A549 (cell line): ENCODE measurements at regions not wholly inside any gene's neighbourhood (a gene's known extent, or its start where the extent isn't known, plus 50 kb on each side); places are given as distances from the start of the nearest gene placed in this dataset.

Source experiments
- ATAC-seq, 2 experiments: fragments of 200-7000 bp in 1 of 2; fragments of >200 bp in 1 of 2; cut with Nextera tagmentation in 1 of 2; cut with Tn5 transposase in 1 of 2; 3 replicates each; pipeline versions ENCODE4 v1.8.0 to v1.9.1; 2018 to 2020; ENCODE audit warnings: mild to moderate bottlenecking in 1 of 2, moderate library complexity in 1 of 2
- CTCF ChIA-PET: fragments of 300-600 bp; sonication (Branson Sonifier 250); formaldehyde crosslinking; extraction: SDS; loops from one replicate; lab custom pipeline; 2021; ENCODE audit warnings: antibody characterized with exemption, inconsistent platforms; lab: Yijun Ruan, JAX
- POLR2A ChIA-PET: fragments of 350-600 bp; formaldehyde crosslinking; extraction: SDS; loops from one replicate; lab custom pipeline; 2021; ENCODE audit warnings: antibody characterized with exemption, inconsistent platforms; lab: Yijun Ruan, JAX
- DNase-seq, 2 experiments: peaks; one replicate each; pipeline versions ENCODE4 v3.0.0 to v3.0.0-alpha.2; 2011 to 2016; ENCODE audit warnings: low read depth in 1 of 2, low spot score in 1 of 2
- FAIRE-seq: peaks from 2 replicates; lab custom pipeline; 2011; peaks lifted over from hg19 to GRCh38; lab: Jason Lieb, UNC
- H3K27ac ChIP-seq, 2 experiments: fragments of >200 bp; sonication (Bioruptor Twin); formaldehyde crosslinking; 3 replicates each; pipeline ENCODE4 v1.5.1; 2016 to 2017
- H3K4me1 ChIP-seq: fragments of >200 bp; sonication (Bioruptor Twin); formaldehyde crosslinking; 3 replicates; pipeline ENCODE4 v1.6.1; 2016
- H3K4me2 ChIP-seq: fragments of >200 bp; sonication (Bioruptor Twin); formaldehyde crosslinking; 3 replicates; pipeline ENCODE4 v1.6.1; 2016
- H3K4me3 ChIP-seq: fragments of >200 bp; sonication (Bioruptor Twin); formaldehyde crosslinking; 3 replicates; pipeline ENCODE4 v1.5.1; 2016
- H3K9me3 ChIP-seq: fragments of >200 bp; sonication (Bioruptor Twin); formaldehyde crosslinking; 3 replicates; pipeline ENCODE4 v1.6.1; 2016
- CBX8 ChIP-seq: fragments of 200-600 bp; sonication (generic); IDR thresholded peaks from 2 replicates; pipeline ENCODE4 v1.6.1; 2016
- CEBPB ChIP-seq, 2 experiments: fragments of >200 bp in 1 of 2; sonication (Bioruptor Twin) in 1 of 2; formaldehyde crosslinking in 1 of 2; IDR thresholded peaks; 2 replicates each; pipeline ENCODE4 v1.6.1; 2012 to 2016
- EHMT2 ChIP-seq: fragments of 200-600 bp; sonication (generic); IDR thresholded peaks from 2 replicates; pipeline ENCODE4 v1.6.1; 2016; ENCODE audit warnings: antibody characterized with exemption, low read depth, mild to moderate bottlenecking, moderate library complexity
- FOSB ChIP-seq: fragments of 250-450 bp; sonication (Bioruptor Pico); IDR thresholded peaks from 2 replicates; pipeline ENCODE4 v1.5.0; 2020; ENCODE audit warnings: mild to moderate bottlenecking, moderate library complexity
- GATA3 ChIP-seq: IDR thresholded peaks from 2 replicates; pipeline ENCODE4 v1.6.1; 2012; ENCODE audit warnings: borderline replicate concordance
- HOXB5 ChIP-seq: fragments of 250-450 bp; sonication (Bioruptor Pico); IDR thresholded peaks from 2 replicates; pipeline ENCODE4 v1.5.0; 2020; ENCODE audit warnings: mild to moderate bottlenecking, moderate library complexity
- JUNB ChIP-seq: fragments of >200 bp; sonication (Bioruptor Twin); formaldehyde crosslinking; IDR thresholded peaks from 2 replicates; pipeline ENCODE4 v1.6.1; 2016
- KDM1A ChIP-seq: fragments of 200-600 bp; sonication (generic); IDR thresholded peaks from 2 replicates; pipeline ENCODE4 v1.6.1; 2016; ENCODE audit warnings: low read depth, mild to moderate bottlenecking
- MYC ChIP-seq: IDR thresholded peaks from 2 replicates; pipeline ENCODE4 v1.6.1; 2012; ENCODE audit warnings: mild to moderate bottlenecking, inconsistent platforms, low read length, improper control_type of control experiment, borderline replicate concordance
- NPAS2 ChIP-seq: fragments of 250-450 bp; sonication (Bioruptor Pico); IDR thresholded peaks from 2 replicates; pipeline ENCODE4 v1.8.0; 2022; ENCODE audit warnings: mild to moderate bottlenecking, moderate library complexity, borderline replicate concordance
- PHF8 ChIP-seq: fragments of 200-600 bp; sonication (generic); IDR thresholded peaks from 2 replicates; pipeline ENCODE4 v1.6.1; 2016; ENCODE audit warnings: low read depth, mild to moderate bottlenecking, antibody characterized with exemption, moderate library complexity, borderline replicate concordance
- POLR2A ChIP-seq: IDR thresholded peaks from 2 replicates; pipeline ENCODE4 v1.6.1; 2012; ENCODE audit warnings: mild to moderate bottlenecking, low read length
- RAD21 ChIP-seq, 2 experiments: fragments of >200 bp in 1 of 2; sonication (Bioruptor Twin) in 1 of 2; formaldehyde crosslinking in 1 of 2; IDR thresholded peaks in 1 of 2; conservative IDR thresholded peaks in 1 of 2; 2 replicates in 1 of 2; 3 replicates in 1 of 2; pipeline ENCODE4 v1.6.1; 2012 to 2018; ENCODE audit warnings: inconsistent platforms in 1 of 2
- RCOR1 ChIP-seq: fragments of 150-350 bp; IDR thresholded peaks from 2 replicates; pipeline ENCODE4 v1.6.1; 2014; ENCODE audit warnings: antibody characterized with exemption, low read length, low read depth
- RNF2 ChIP-seq: fragments of 200-600 bp; sonication (generic); IDR thresholded peaks from 2 replicates; pipeline ENCODE4 v1.6.1; 2016; ENCODE audit warnings: low read depth, mild to moderate bottlenecking, antibody characterized with exemption, moderate library complexity, borderline replicate concordance
- SMC3 ChIP-seq: fragments of >200 bp; sonication (Bioruptor Twin); formaldehyde crosslinking; IDR thresholded peaks from 3 replicates; pipeline ENCODE4 v1.6.1; 2018; ENCODE audit warnings: inconsistent platforms
- SREBF2 ChIP-seq: fragments of 450-650 bp; IDR thresholded peaks from 2 replicates; pipeline ENCODE4 v1.6.1; 2014; ENCODE audit warnings: mild to moderate bottlenecking, moderate library complexity
- TP53 ChIP-seq: fragments of 250-450 bp; sonication (Bioruptor Pico); IDR thresholded peaks from 2 replicates; pipeline ENCODE4 v1.5.0; 2021; ENCODE audit warnings: mild to moderate bottlenecking, moderate library complexity
- ZFP36 ChIP-seq: fragments of 450-650 bp; IDR thresholded peaks from 2 replicates; pipeline ENCODE4 v1.6.1; 2014; ENCODE audit warnings: borderline replicate concordance; ENCODE audit not compliant: partially characterized antibody
- ZNF302 ChIP-seq: fragments of 250-450 bp; sonication (Bioruptor Pico); IDR thresholded peaks from 2 replicates; pipeline ENCODE4 v1.9.0; 2021; ENCODE audit warnings: inconsistent platforms, mild to moderate bottlenecking, moderate library complexity
- WGBS: methylation state at CpG from one replicate; pipeline ENCODE4 v1.1.6; 2017; ENCODE audit errors: missing lambda C conversion rate; 5-methylcytosine and 5-hydroxymethylcytosine counted together
- TF ChIP-seq, protein P1 (sequence below): fragments of 150-350 bp; IDR thresholded peaks from 2 replicates; pipeline ENCODE4 v1.6.1; 2014; ENCODE audit warnings: low read depth, mild to moderate bottlenecking, low read length
- TF ChIP-seq, protein P2 (sequence below): fragments of >200 bp; sonication (Bioruptor Twin); formaldehyde crosslinking; IDR thresholded peaks from 3 replicates; pipeline ENCODE4 v1.6.1; 2016
- TF ChIP-seq, protein P3 (sequence below): fragments of 250-450 bp; sonication (Bioruptor Pico); IDR thresholded peaks from 2 replicates; pipeline ENCODE4 v1.5.0; 2020; ENCODE audit warnings: low read depth, mild to moderate bottlenecking, moderate library complexity
- TF ChIP-seq, protein P4 (sequence below): fragments of >200 bp; sonication (Bioruptor Twin); formaldehyde crosslinking; IDR thresholded peaks from 3 replicates; pipeline ENCODE4 v1.5.1; 2016
- TF ChIP-seq, protein P5 (sequence below): fragments of 450-650 bp; IDR thresholded peaks from 2 replicates; pipeline ENCODE4 v1.6.1; 2014; ENCODE audit warnings: antibody characterized with exemption

DNA sequence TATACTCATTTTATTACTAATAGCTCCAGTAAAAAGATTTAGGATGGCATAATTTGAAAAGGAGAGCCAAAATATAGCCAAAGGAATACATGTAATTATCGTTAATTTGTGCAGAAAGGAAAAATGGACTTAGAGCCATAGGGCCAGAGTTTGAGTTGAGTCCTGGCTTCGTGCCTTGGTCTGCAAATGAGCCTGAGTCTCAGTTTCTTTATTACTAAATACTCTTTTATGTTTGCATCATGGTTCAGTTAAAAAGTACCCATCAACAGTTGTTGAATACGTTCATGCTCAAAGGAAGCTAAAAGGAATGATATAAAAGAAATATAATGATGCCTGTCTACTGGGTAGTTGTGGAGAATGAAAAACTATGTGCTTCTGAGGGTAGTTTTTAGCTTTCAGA is 155.7 kb upstream of the FAM78B start (continued):
- TF ChIP-seq, protein P1, sequence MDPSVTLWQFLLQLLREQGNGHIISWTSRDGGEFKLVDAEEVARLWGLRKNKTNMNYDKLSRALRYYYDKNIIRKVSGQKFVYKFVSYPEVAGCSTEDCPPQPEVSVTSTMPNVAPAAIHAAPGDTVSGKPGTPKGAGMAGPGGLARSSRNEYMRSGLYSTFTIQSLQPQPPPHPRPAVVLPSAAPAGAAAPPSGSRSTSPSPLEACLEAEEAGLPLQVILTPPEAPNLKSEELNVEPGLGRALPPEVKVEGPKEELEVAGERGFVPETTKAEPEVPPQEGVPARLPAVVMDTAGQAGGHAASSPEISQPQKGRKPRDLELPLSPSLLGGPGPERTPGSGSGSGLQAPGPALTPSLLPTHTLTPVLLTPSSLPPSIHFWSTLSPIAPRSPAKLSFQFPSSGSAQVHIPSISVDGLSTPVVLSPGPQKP: no peak
- no peak for TF ChIP-seq GATA3
- TF ChIP-seq, protein P2, sequence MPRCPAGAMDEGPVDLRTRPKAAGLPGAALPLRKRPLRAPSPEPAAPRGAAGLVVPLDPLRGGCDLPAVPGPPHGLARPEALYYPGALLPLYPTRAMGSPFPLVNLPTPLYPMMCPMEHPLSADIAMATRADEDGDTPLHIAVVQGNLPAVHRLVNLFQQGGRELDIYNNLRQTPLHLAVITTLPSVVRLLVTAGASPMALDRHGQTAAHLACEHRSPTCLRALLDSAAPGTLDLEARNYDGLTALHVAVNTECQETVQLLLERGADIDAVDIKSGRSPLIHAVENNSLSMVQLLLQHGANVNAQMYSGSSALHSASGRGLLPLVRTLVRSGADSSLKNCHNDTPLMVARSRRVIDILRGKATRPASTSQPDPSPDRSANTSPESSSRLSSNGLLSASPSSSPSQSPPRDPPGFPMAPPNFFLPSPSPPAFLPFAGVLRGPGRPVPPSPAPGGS: no peak
- TF ChIP-seq SMC3: no peak

DNA sequence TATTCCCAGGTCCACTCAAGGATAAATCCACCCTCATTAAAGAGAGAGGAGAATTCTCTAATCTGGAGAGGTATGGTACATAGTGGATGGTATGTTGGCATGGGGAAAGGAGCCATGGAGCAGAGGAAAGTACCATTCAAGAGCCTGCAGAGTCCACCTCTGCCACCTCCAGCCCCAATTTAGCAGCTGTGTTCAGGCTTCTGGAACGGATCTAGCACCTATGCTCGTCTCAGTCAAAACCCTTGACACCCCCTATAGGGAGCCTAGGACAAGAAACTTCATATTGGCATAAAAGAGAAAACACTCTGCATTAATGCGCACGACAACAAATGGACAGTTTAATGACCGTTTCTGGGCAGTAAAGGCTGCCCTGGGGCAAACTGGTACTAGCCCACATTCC is 161.1 kb upstream of the FAM78B start:
- WGBS: 12% methylated on average over 5 of the region's 5 CpGs
- ChIA-PET POLR2A (no interaction called here), CTCF (no interaction called here)
- Histone ChIP-seq H3K9me3 (no peaks in the 10 kb centered on the region), H3K4me2 (no peak overlapping the region), H3K27ac (no peak overlapping the region)
- TF ChIP-seq KDM1A (no peak), RAD21 (conservative IDR thresholded peaks at IDR 0.05 in 1 of 2, IDR thresholded peaks at IDR 0.05 in 1 of 2) (no peak), GATA3 (no peak), HOXB5 (CRISPR knock-in tag) (no peak), POLR2A (no peak), NPAS2 (CRISPR knock-in tag) (no peak), CBX8 (no peak), ZFP36 (no peak), FOSB (CRISPR knock-in tag) (no peak)
- TF ChIP-seq, protein P2: no peak
- TF ChIP-seq, protein P3, sequence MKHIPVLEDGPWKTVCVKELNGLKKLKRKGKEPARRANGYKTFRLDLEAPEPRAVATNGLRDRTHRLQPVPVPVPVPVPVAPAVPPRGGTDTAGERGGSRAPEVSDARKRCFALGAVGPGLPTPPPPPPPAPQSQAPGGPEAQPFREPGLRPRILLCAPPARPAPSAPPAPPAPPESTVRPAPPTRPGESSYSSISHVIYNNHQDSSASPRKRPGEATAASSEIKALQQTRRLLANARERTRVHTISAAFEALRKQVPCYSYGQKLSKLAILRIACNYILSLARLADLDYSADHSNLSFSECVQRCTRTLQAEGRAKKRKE (CRISPR knock-in tag): no peak
- TF ChIP-seq, protein P4, sequence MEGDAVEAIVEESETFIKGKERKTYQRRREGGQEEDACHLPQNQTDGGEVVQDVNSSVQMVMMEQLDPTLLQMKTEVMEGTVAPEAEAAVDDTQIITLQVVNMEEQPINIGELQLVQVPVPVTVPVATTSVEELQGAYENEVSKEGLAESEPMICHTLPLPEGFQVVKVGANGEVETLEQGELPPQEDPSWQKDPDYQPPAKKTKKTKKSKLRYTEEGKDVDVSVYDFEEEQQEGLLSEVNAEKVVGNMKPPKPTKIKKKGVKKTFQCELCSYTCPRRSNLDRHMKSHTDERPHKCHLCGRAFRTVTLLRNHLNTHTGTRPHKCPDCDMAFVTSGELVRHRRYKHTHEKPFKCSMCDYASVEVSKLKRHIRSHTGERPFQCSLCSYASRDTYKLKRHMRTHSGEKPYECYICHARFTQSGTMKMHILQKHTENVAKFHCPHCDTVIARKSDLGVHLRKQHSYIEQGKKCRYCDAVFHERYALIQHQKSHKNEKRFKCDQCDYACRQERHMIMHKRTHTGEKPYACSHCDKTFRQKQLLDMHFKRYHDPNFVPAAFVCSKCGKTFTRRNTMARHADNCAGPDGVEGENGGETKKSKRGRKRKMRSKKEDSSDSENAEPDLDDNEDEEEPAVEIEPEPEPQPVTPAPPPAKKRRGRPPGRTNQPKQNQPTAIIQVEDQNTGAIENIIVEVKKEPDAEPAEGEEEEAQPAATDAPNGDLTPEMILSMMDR: no peak
- TF ChIP-seq, all 56 proteins: peak for 0
- no peaks in the 10 kb centered on the region for H3K4me1 ChIP-seq
- FAIRE-seq (no peak), ATAC-seq (no peak), DNase-seq (no peak)
- H3K4me3 ChIP-seq: no peak overlapping the region

DNA sequence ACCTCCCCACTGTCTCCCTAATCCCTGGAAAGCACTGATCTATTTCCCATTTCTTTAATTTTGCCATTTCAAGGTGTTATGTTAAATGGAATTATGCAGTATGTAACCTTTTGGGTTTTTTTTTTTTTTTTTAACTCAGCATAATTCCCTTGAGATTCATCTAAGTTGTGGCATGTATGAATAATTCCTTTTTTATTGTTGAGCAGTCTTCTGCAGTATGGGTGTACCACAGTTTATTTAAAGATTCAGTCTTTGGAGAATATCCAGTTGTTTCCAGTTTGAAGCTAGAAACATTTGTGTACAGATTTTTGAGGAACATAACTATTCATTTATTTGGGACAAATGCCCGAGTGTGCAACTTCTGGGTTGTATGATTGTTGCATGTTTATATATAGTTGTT is 162.2 kb upstream of the FAM78B start:
- Histone ChIP-seq H3K4me2 (no peak overlapping the region), H3K4me3 (no peak overlapping the region), H3K27ac (no peak overlapping the region), H3K4me1 (no peaks in the 10 kb centered on the region), H3K9me3 (no peaks in the 10 kb centered on the region)
- ChIA-PET POLR2A (no interaction called here), CTCF (no interaction called here)
- ATAC-seq (no peak), FAIRE-seq (no peak), DNase-seq (no peak)
- WGBS: 4% methylated on average over 1 of the region's 1 CpG
- TF ChIP-seq, protein P2: no peak
- no peak for TF ChIP-seq TP53 (CRISPR knock-in tag)
- no peak for TF ChIP-seq CEBPB (IDR thresholded peaks at IDR 0.05)
- TF ChIP-seq JUNB: no peak
- TF ChIP-seq MYC: no peak
- no peak for TF ChIP-seq SREBF2
- TF ChIP-seq RNF2: no peak
- TF ChIP-seq ZNF302 (CRISPR knock-in tag): no peak
- TF ChIP-seq PHF8: no peak
- TF ChIP-seq, protein P4: no peak
- TF ChIP-seq EHMT2: no peak
- TF ChIP-seq, protein P5, sequence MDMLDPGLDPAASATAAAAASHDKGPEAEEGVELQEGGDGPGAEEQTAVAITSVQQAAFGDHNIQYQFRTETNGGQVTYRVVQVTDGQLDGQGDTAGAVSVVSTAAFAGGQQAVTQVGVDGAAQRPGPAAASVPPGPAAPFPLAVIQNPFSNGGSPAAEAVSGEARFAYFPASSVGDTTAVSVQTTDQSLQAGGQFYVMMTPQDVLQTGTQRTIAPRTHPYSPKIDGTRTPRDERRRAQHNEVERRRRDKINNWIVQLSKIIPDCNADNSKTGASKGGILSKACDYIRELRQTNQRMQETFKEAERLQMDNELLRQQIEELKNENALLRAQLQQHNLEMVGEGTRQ: no peak
- no peak for TF ChIP-seq RCOR1
